COLO668 (cell line): ENCODE measurements at regions not wholly inside any gene's neighbourhood (a gene's known extent, or its start where the extent isn't known, plus 50 kb on each side); places are given as distances from the start of the nearest gene placed in this dataset.
"Not testable (repeated sequence)": the region's sequence is repeated elsewhere in the genome, so short reads cannot be mapped to it uniquely, and the experiment has no call there.

Experiments
- DNase-seq: peaks from one replicate; lab custom pipeline; 2025; ENCODE audit not compliant: unreplicated experiment; lab: John Stamatoyannopoulos, UW

DNA sequence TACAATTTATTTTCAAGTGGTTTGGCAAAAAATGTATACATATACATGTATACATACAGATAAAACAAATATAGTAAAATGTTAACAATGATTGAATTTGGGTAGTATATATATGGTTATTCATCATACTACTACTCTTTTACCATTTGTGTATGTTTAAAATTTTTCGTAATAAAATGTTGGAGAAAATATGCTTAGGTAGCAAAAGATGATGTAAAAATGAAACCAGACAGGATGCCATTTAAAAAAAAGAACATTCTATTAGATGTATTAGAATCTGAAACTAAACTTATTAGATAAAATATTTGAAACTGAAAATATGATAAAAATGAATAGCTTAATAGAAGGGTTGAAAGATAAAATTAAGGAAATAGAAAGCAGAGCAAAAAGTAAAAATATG lies 144.9 kb upstream of the FER start:
- DNase-seq = no peak

DNA sequence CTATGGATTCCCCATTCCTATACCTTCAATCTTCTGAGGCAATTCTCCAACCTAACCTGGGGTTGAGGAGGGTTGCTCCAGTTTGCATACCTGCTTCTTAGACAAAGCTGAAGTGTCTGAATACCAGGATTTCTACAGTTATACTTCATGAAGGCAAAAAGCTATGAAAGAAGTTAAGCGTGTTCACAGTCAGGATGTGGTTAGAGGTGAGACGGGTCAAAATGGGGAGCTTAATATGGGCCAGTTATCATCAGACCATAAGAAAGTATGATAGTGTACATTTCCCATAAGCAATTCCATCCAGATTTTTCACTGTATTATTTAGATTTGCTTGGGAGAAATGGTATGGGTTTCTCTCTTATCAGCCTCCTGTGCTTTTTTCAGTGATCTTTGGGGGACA lies 156.9 kb upstream of the FER start:
- no peak for DNase-seq

DNA sequence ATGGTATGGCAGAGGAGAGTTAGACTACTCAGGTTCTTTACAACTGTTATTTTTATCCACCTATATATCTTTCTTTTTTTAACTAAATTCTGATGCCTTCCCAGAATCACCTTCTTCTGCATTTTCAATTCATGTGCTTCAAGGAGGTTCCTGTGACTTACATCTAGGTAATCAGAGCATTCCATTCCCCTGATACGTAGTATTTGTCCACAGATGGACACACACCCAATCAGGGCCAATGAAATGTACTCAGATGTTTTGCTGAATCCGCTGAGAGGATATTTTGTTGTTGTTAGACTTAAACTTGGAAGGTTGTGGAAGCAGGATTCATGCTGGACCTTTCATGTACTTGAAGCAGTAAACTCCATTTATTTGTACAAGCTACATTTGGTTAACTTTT lies 159.4 kb upstream of the FER start:
- no peak for DNase-seq

DNA sequence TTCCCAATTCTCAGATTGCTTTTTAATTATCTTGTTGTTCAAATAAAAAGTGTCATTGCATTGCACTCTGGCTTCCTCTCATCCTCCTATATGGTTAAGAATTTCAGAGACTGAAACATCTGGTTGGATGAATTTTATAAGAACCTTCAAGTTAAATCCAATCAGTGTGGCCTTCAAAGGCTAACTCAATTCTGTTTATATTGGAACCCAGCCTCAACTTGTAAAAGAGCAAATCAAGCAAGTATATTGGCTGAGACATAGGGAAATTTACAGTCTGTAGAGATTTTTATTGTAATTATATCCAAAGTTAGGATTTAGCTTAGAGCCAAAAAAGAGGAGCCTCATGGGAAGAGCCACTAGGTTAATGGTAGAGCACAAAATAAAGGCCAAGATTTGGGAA lies 159.9 kb upstream of the FER start:
- no peak for DNase-seq

DNA sequence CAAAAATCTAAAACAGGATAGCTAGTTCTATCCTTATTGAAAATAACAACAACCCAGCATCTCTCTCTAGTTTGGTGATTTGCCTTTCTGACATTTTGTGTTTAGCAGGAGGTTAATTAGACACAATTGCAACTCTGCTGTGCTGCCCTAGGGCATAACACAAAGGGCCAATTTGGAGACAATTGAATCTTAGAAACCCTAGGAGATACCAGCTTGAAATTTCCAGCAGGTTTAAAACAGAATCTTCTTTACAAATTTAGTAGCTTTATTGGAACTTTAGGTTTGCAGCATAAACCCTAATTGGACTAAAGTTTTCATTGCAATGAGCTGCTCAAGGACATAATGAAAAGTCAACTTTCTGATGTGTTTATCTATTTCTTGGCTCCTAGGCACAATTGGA lies 166.7 kb upstream of the FER start:
- no peak for DNase-seq

DNA sequence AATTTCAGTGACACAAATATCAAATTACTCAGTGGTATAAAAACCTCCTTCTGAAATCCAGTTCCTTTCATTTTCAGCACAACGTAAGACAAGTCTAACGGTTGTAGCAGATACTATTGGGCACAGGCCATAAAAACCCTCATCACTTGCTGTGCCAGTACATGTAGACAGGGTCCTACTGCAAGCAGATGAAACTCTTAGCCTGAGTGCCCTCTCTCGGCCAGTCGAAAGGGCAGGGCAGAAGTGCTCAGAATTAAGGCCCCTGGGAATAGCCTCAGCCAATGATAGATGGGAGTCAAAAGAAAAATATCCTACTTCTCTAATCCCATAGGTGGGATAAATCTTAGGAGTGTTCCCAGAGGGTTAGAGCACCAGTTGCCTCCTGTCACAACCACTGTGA lies 168.5 kb upstream of the FER start:
- no peak for DNase-seq

DNA sequence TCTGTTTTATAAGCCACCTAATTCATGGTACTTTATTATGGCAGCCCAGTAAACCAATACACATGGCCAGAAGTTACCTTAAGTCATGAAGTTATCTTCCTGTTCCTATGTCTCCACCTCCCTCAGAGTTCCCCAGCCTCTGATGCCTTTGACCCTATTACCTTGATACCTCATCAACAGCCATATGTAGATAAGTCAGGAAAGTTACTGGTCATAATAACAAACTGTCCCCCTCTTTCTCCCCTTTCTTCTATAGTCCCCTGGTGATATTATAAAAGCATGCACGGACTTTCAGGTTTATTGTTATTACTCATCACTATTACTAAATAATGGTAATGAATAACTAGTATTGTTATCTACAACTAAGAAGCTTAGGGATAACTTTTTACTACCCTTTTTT lies 168.9 kb upstream of the FER start:
- no peak for DNase-seq

DNA sequence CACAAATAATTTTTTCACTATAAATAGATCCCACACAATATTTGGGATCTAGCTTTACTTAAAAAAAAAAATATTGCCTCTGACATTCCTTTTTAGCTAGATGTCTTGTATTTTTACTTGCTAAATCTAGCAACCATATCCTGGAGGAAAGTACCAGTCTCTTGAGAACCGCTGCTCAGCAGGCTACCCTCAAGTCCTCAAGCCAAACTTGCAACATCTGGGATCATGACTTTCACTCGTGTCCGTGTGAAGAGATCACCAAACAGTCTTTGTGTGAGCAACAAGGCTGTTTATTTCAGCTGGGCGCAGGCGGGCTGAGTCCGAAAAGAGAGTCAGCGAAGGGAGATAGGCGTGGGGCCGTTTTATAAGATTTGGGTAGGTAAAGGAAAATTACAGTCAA lies 180.3 kb upstream of the FER start:
- no peak for DNase-seq

DNA sequence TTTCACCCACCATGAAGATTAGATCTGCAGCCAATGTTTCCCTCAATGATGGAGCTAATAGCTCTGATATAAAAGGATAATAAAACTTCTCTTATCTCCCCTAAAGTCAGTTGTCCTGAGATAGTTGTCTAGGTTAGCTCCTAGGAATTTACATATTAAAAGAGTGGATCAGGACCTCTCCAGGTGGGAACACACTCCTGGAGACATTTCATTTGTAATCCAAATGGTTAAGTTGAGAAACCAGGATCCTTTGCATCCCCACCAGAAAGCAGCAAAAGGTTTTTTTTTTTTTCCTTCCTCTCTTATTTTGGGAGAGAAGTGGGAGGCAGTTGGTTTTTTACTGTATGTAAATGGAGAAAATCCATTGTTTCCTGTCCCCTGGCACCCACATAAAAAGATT lies 182.5 kb upstream of the FBXL17 start:
- DNase-seq = no peak

DNA sequence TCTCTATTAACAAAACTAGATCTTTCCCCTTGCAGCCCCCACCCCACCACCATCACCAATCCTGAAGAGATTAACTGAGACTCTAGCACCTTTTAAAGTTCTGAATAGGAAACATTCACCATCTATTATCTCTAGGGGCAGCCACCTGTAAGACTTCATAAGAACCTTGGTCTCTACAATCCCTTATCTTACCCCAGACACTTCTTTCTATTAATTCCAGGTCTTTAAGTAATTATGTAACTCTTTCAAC lies 180.2 kb upstream of the FBXL17 start:
- no peak for DNase-seq

DNA sequence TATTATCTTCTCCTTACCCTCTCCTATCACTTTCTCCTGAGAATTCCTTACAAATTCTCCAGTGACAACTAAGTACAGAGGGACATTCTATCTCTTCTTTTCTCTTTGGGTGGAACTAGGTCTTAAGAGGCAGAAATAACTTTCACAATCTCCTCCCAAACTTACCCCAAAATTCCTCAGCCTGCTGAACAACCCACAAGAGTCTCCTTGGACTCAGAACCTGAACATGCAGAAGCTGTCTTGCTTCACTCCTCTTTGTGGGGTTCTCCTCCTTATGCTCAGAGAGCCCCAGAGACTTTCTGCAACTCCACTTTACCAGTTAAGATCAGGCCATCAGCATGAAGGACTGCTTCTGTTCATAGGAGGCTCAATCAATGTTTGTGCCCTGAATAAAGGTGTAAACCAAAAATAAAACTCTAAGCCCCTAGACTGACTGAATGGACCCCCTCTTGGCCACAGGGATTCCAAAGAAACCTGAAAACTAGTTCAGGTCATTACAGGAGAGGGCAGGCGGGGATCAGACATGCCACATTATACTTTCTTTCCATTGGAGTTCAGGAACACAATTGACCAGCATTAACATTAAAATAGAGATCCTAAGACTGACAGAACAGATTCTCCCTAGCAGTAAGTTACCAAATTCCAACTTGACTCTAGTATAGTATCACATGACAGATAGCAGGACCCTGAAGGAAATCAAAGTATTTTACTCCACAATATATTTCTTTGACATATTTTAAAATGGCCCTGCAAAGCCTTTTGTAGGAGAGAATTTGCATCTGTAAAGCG lies 179.7 kb upstream of the FBXL17 start:
- DNase-seq = no peak

DNA sequence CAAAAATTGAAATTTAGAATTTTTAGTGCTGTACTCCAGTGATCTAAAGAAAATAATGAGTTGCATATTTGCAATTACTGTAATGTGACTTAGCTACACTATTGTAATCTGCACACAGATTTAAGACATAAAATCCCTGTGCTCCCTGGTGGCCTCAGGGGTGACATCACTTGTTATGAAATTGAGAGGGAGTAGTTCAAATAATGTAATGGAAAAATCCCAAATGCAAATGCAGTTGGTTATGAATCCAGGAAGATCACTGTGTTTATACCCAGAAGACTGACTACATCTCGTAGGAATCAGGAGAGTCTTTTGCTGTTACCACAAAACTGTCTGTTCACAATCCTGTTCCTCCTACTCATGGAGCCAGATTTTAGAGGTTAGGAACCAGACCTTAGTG lies 178.7 kb upstream of the FBXL17 start:
- no peak for DNase-seq

DNA sequence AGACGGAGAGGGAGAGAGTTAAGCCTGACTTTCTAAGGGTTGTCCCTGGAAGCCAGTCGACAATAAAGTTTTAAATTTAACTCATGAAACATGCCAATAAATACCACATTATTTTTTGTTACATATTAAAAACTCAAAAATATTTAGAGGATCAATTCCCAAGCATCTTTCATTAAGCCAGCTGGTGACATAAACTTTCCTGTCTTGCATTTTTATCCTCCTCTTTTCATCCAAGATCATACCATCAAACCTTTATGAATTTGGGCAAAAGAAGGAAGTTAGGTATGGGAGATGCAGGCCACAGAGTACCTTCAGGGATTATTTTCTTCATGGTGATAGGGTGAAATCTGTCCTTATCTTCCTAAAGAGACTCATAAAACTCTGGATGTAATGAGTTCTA lies 178.3 kb upstream of the FBXL17 start:
- DNase-seq = no peak

DNA sequence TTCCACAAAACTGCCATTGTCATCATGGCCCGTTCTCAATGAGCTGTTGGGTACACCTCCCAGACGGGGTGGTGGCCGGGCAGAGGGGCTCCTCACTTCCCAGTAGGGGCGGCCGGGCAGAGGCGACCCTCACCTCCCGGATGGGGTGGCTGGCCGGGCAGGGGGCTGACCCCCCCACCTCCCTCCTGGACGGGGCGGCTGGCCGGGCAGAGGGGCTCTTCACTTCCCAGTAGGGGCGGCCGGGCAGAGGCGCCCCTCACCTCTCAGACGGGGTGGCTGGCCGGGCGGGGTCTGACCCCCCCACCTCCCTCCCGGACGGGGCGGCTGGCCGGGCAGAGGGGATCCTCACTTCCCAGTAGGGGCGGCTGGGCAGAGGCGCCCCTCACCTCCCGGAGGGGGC lies 176.9 kb upstream of the FBXL17 start:
- DNase-seq = not testable (repeated sequence)

DNA sequence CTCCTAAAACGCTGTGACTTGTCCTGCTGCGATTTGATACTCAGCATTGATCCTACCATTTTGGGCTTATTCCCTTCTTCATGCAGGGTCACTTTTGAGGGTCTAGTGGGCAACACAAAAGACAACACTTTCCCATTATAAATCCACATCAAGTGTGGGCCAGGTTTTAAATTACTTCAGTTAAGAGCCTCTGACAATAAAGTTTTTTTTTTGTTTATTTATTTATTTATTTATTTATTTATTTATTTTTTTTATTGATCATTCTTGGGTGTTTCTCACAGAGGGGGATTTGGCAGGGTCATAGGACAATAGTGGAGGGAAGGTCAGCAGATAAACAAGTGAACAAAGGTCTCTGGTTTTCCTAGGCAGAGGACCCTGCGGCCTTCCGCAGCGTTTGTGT lies 176.2 kb upstream of the FBXL17 start:
- not testable (repeated sequence) for DNase-seq

DNA sequence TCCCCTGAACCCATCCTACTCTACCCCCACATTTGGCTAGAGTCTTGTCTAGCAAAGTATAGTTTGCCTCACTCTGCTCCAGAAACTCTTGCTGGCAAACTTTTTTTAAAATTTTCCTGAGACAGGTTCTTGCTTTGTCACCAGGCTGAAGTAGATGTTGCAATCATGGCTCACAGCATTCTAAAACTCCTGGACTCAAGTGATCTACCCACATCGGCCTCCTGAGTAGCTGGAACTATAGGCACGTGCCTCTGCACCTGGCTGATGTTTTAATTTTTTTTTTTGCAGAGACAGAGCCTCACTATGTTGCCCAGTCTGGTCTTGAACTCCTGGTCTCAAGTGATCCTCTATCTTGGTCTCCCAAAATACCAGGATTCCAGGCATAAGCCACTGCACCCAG lies 175.8 kb upstream of the FBXL17 start:
- DNase-seq = no peak

DNA sequence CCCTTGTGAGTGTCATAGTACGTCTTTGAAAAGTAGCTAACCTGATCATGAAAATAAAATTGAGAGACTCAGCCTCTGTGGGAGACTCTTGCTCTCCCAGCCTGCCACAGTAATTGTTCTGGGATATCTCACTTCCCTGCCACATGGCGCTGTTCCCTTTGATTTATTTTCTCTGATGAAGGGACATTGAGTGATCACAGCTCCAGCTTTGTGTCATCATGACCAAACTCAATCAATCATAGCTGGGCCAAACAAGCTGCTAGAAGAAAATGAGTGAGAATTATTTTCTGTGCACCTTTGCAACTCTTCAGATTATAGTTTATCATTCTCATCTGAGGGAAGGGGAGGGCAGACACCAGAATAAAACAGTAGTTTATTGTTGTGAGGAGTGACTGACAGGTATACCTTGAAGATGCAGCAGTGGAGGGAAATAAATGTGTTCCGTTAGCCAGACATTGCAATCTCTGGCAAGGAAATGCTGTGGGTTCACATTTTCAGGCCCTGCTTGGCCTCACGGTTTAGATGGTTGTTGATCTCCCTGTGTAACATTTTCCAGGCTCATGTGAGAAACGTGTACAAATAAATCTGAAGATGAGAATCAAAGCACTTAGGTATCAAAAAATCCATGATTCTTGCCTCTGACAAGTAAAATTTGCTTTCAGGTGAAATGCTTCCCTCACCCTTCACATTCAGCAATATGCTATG lies 174.7 kb upstream of the FBXL17 start:
- DNase-seq = no peak

DNA sequence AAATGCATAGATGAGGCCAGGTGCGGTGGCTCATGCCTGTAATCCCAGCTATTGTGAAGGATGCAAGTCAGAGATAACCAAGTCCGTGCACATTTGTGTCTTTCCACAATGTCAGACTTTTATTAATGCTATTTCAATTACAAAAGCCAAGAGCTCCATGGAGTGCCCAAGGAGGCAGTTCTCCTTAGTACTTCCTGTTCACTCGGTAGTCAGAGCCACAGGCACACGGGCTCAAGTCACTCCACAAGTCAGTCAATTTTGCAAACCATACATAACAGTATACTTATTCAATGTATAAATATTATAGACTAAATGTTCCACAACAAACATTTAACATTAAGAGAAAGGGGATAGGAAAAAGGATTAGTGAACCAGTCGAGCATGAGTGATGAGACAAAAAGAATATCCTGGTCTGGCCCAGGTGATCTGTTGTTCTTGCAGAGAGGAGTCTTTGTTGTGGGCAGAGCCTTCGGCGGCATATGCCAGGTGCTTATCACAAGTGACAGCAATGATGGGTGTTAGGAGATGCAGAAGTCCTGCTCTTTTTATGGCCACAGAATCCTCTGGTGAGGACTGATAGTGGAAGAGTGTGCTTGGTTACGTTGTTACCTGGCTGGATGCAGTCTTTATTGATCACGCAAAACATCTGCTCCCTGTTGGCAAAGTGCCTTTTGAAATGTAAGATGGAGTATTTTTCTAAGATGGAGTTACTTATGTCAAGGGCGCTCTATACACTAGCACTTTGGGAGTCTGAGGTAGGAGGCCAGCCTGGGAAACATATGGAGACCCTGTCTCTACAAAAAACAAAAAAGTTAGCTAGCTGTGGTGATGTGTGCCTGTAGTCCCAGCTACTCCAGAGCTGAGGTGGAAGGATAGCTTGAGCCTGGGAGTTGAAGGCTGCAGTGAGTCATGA lies 167.0 kb upstream of the FBXL17 start:
- no peak for DNase-seq

DNA sequence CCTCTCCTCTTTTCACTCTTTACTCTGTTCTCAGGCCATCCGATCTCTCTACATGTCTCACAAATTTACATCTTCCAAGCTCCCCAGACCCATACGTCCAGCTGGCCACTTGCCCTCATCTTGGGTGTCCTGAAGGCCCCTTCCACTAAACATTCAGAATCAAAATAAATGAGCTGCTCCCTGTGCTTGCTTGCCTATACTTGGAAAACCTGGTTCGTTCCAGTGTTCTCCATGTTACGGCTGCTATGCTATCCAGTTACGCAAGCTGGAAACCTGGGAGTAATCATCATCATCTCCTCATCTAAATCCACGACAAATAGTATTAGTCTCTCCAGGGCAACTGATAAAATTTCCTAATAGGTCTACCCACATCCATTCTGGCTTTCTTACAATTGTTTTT lies 165.0 kb upstream of the FBXL17 start:
- no peak for DNase-seq

DNA sequence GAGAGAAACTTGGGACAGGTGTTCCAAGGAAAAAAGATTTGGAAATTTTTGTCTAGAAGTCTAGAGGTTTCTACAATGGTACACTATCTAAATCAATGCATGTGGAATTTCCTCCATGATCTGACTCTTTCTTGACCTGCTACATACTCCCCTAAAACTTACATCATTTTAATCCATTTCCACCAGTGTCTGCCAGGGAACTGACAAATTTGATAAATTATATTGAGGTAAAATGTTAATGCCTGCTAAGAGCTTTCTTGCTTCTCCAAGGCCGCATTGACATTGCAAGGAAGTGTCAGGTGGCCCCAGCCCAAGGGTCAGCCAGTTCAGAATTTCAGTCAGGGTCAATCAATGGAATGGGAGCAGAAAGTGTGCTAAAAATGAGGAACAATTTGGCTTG lies 163.4 kb upstream of the FBXL17 start:
- no peak for DNase-seq

DNA sequence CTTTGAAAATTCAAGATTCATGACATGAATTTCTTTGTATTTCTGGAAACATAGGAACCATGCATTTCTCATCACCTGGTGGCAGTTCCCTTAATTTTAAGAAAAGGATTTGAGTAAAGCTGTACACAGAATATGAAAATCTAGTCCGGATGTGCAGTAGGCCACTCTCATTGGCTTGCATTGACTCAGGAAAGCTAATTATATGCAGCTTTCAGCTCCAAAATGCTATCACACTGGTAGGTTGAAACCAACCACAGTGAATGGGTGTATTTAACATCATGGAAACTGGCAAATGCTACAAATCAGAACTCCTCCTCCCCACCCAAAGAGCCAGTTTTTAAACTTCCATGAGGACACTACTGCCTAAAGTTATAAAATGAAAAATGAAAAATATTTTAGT lies 161.6 kb upstream of the FBXL17 start:
- DNase-seq = no peak

DNA sequence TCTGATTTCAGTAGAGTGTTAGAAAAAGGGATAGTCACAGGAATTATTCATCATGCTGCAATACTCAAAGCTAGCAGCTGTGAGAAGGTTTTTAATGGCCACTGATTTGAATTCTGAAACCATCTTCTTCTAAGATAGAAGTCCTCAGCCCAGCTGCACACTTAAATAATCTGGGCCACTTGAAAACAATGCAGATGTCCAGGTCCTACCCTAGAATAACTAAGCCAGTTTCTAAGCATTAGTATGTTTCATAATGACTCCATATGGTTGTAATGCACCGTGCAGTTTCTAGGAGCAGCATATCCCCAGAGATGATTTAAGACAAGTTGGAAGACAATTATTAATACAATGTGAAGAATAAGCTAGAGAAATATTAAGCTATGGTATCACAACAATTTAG lies 159.9 kb upstream of the FBXL17 start:
- no peak for DNase-seq
